GM12874 (cell line): ENCODE measurements at regions not wholly inside any gene's neighbourhood (a gene's known extent, or its start where the extent isn't known, plus 50 kb on each side); places are given as distances from the start of the nearest gene placed in this dataset.

Experiments
- TF ChIP-seq, protein P1 (sequence below): IDR thresholded peaks from 2 replicates; pipeline ENCODE4 v1.5.1; 2011; ENCODE audit warnings: low read depth, mild to moderate bottlenecking, control low read depth, low read length, moderate library complexity; ENCODE audit not compliant: insufficient read depth

DNA sequence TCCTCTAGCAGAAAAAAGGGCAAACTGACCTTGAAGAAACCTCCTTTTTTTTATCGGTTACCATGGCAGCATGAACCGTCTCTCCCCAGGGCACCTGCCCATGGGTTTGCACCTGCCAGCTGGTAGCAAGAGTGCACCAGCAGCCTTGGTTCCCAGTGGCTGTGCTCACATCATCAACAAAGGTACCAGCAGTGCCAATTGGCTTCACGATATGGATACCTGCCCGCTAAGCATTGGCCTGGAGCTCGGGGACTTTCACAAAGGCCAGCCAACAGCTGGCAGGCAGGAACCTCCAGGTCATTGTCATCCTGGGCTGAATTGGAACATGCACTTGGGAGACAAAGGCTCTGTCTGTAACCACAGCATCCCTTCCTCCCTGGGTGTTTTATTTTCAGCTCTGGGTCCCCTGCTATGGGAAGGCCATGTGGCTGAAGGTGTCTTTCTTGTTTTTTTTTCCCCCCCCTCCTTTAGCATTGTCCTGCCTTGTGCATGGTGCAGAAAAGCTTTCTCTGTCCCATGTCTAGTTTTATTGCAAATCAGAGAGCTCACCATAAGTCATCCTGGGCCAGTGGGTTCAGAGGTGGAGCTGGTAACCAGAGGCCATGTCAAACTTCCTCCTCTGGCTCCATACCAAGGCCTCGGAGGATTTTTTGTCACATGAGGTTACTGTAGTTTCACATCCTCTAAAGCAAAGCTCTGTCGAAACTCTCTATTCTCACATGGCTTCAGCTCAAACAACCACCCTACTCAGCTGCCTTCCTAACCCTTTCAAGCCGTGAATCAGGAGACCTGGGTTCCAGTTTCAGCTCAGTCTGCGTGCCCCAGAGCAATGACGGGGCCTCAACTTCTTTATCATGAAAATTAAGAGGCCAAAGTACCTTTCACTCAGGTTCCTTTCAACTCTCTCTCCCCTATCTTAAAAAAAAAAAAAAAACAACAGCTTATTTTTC is 145.5 kb upstream of the MAP3K1 start:
- TF ChIP-seq, protein P1, sequence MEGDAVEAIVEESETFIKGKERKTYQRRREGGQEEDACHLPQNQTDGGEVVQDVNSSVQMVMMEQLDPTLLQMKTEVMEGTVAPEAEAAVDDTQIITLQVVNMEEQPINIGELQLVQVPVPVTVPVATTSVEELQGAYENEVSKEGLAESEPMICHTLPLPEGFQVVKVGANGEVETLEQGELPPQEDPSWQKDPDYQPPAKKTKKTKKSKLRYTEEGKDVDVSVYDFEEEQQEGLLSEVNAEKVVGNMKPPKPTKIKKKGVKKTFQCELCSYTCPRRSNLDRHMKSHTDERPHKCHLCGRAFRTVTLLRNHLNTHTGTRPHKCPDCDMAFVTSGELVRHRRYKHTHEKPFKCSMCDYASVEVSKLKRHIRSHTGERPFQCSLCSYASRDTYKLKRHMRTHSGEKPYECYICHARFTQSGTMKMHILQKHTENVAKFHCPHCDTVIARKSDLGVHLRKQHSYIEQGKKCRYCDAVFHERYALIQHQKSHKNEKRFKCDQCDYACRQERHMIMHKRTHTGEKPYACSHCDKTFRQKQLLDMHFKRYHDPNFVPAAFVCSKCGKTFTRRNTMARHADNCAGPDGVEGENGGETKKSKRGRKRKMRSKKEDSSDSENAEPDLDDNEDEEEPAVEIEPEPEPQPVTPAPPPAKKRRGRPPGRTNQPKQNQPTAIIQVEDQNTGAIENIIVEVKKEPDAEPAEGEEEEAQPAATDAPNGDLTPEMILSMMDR: no peak

DNA sequence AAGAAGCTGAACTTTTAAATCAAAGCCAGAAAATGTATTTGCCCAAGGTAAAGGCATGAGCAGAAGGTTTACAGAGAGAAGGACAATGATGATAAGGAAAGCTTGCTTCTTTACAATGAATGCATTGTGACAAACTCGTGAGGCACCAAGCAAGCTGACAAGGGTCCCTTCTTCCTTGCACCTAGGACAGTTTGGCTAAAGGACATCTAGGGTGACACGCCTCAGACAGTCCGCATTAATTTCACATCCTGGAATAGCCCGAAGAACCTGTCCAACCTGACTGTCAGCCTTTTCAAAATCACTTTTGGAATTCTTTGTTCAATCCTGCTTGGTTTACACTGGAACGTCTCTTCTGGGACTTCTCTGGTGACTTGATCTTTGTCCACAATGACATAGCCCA is 146.4 kb upstream of the MAP3K1 start:
- TF ChIP-seq, protein P1: no peak

DNA sequence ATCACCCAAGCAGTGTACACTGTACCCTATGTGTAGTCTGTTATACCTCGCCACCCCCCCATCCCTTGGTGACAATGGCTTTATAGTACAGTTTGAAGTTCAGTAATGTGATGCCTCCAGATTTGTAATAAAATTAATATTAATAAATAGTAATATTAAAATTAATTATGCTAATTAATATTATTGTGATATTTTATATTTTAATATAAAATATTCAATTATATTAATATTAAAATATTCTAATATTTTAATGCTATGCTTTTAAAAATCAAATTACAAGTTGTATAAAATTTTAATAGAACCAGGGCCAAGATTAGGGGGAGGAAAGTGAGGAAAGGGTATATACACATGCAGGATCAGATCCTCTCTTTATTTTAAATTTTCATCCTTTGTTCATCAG is 147.7 kb upstream of the MAP3K1 start:
- TF ChIP-seq, protein P1: no peak

DNA sequence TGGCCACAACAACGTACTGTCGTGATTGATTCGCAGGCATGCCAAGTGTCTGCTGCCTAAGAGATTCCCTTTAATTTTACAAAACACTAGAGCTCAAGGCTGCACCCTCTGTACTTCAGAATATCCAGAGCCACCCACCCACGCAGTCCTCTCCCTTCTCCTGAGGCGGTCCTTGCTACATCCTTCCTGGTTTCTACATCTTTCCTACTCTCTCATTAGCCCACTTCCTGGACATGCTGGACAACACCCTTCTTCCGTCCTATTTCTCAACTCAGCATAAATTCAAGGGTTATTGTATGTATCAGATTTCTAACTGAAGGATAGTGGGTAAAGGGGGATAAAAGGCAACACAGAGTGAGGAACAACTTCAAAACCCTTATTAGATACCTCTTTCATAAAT is 148.4 kb upstream of the MAP3K1 start:
- TF ChIP-seq, protein P1: no peak

DNA sequence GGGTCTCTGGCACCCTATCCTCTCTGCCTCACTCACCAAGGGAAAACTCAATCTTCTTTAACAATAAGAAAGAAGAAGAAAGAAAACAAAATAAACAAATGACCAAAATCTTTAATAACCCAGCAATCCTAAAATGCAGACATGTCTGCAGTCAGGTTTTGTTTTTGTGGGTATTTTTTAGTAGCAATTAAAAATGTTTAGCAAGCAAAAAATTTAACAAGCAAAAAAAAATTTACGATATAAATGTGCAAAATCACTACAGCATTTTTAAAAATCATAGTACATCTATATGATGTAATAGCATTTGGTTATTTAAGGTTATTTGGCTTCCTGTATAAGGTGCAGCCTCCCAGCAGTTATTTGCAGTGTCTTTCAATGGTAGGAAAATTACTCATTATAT is 151.3 kb upstream of the MAP3K1 start:
- TF ChIP-seq, protein P1: no peak

DNA sequence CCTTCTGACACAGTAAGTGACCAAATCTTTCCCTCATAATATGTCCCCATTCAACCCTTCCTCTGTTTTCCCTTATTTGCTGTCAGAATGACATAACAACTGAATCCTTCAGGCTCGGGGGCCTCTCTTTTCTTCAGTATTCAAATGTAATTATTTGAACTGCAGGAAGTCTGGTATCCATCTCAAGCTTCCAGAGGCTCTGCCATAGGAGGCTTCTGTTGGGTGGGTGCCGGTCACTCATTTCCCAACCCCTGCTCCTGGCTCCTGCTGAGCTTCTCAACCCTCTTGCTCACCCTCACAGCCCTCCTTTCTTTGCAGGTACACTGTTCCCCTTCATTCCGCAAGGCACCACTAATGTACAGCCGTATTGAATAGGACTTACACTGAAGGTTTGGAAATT is 151.8 kb upstream of the MAP3K1 start:
- TF ChIP-seq, protein P1: no peak

DNA sequence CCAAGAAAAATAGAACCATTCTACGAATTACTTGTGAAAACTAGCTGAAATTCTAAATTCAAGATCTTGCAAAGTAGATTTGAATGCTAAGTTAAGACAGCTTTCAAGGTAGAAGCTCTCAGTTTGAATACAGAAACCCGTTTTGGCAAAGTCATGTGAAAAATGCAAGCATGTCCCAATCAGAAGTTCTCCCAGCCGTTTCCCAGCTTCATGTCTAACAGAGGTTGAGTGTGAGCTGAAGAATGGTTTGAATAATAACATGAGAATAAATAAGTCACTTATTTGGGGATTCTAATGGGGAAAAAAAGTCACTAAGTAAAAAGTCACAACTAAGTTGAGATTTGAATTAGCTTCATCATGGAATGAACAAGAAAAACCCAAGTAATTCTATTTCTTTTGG is 152.5 kb upstream of the MAP3K1 start:
- TF ChIP-seq, protein P1: no peak
